ENCODE measurements at regions not wholly inside any gene's neighbourhood (a gene's known extent, or its start where the extent isn't known, plus 50 kb on each side); places are given as distances from the start of the nearest gene placed in this dataset.

DNA sequence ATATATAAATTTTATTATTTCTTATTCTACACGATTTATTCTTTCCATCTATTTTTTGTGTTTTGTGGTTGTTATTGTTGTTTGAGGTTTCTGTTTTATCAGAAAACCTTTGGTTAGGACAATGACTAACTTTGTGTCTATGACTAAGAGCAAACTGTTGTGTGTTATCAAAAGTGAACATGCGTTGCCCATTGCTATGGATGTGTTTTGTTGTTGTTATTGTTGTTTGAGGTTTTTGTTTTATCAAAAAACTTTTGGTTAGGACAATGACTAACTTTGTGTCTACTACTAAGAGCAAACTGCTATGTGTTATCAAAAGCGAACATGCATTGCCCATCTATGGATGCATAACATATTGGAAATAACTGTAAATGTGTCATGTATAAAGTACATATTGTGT is 692.3 kb downstream of the SLITRK1 start:
- TF ChIP-seq POLR2AphosphoS5 (IDR thresholded peaks at IDR 0.05; ENCODE audit: low read depth) (no peak), REST (IDR thresholded peaks at IDR 0.05; ENCODE audit: insufficient replicate concordance, low read depth) (no peak)
- no peak overlapping the region for H3K4me3 ChIP-seq (replicated peaks; ENCODE audit: insufficient read depth, low read length)
- no peaks in the 10 kb centered on the region for H3K27me3 ChIP-seq (ENCODE audit: insufficient read depth, poor library complexity, severe bottlenecking)
- DNase-seq (ENCODE audit: low read depth in 1 of 2, low spot score in 1 of 2), result no peak
- H3K27ac ChIP-seq (replicated peaks), result no peak overlapping the region

GRCh38 chr13:83184819-83185218 is 697.5 kb downstream of the SLITRK1 start:
- TF ChIP-seq CTCF (IDR thresholded peaks at IDR 0.05; ENCODE audit: insufficient read depth, low read length) (no peak), POLR2AphosphoS5 (IDR thresholded peaks at IDR 0.05; ENCODE audit: low read depth) (no peak), REST (IDR thresholded peaks at IDR 0.05; ENCODE audit: insufficient replicate concordance, low read depth) (no peak), SPI1 (IDR thresholded peaks at IDR 0.05; ENCODE audit: borderline replicate concordance, low read depth) (no peak), GABPA (IDR thresholded peaks at IDR 0.05; ENCODE audit: low read depth) (no peak)
- Histone ChIP-seq H3K27ac (replicated peaks) (no peak overlapping the region), H3K27me3 (ENCODE audit: insufficient read depth, poor library complexity, severe bottlenecking) (no peaks in the 10 kb centered on the region), H3K4me3 (replicated peaks; ENCODE audit: insufficient read depth, low read length) (no peak overlapping the region)
- no peak for DNase-seq (ENCODE audit: low read depth in 1 of 2, low spot score in 1 of 2)

- Histone ChIP-seq H3K4me3 (replicated peaks; ENCODE audit: insufficient read depth, low read length) (no peak overlapping the region), H3K27ac (replicated peaks) (no peak overlapping the region), H3K27me3 (ENCODE audit: insufficient read depth, poor library complexity, severe bottlenecking) (no peaks in the 10 kb centered on the region)
- TF ChIP-seq POLR2AphosphoS5 (IDR thresholded peaks at IDR 0.05; ENCODE audit: low read depth), result no peak
- no peak for TF ChIP-seq SPI1 (IDR thresholded peaks at IDR 0.05; ENCODE audit: borderline replicate concordance, low read depth)
- TF ChIP-seq GABPA (IDR thresholded peaks at IDR 0.05; ENCODE audit: low read depth), result no peak
- no peak for DNase-seq (ENCODE audit: low read depth in 1 of 2, low spot score in 1 of 2)
Measured at GRCh38 chr13:83184150-83184475, 698.2 kb downstream of the SLITRK1 start.

GRCh38 chr13:83183439-83184149 is 698.7 kb downstream of the SLITRK1 start:
- no peaks in the 10 kb centered on the region for H3K27me3 ChIP-seq (ENCODE audit: insufficient read depth, poor library complexity, severe bottlenecking)
- TF ChIP-seq SPI1 (IDR thresholded peaks at IDR 0.05; ENCODE audit: borderline replicate concordance, low read depth) (no peak), POLR2AphosphoS5 (IDR thresholded peaks at IDR 0.05; ENCODE audit: low read depth) (no peak), REST (IDR thresholded peaks at IDR 0.05; ENCODE audit: insufficient replicate concordance, low read depth) (no peak), CTCF (IDR thresholded peaks at IDR 0.05; ENCODE audit: insufficient read depth, low read length) (no peak), GABPA (IDR thresholded peaks at IDR 0.05; ENCODE audit: low read depth) (no peak)
- no peak for DNase-seq (ENCODE audit: low read depth in 1 of 2, low spot score in 1 of 2)
- no peak overlapping the region for H3K27ac ChIP-seq (replicated peaks)
- no peak overlapping the region for H3K4me3 ChIP-seq (replicated peaks; ENCODE audit: insufficient read depth, low read length)

Measured in HL-60 (cell line).